Endothelial cell (in vitro differentiated cells): ENCODE measurements at regions not wholly inside any gene's neighbourhood (a gene's known extent, or its start where the extent isn't known, plus 50 kb on each side); places are given as distances from the start of the nearest gene placed in this dataset.

ENCODE experiments used
- DNase-seq: peaks from one replicate; pipeline ENCODE4 v3.0.0; 2021; ENCODE audit warnings: low spot score
- H3K27ac Mint-ChIP-seq: one replicate; pipeline ENCODE4 v1.8.0; 2021; ENCODE audit warnings: mixed read lengths, inconsistent platforms; ENCODE audit not compliant: unreplicated experiment
- H3K27me3 Mint-ChIP-seq: one replicate; pipeline ENCODE4 v1.8.0; 2021; ENCODE audit warnings: mild to moderate bottlenecking, moderate library complexity, mixed read lengths, inconsistent platforms; ENCODE audit not compliant: unreplicated experiment
- H3K36me3 Mint-ChIP-seq: one replicate; pipeline ENCODE4 v1.8.0; 2021; ENCODE audit warnings: mild to moderate bottlenecking, low read depth, mixed read lengths, inconsistent platforms; ENCODE audit not compliant: unreplicated experiment
- H3K4me1 Mint-ChIP-seq: one replicate; pipeline ENCODE4 v1.8.0; 2021; ENCODE audit warnings: mild to moderate bottlenecking, mixed read lengths, inconsistent platforms; ENCODE audit not compliant: unreplicated experiment
- H3K4me3 Mint-ChIP-seq: one replicate; pipeline ENCODE4 v1.8.0; 2021; ENCODE audit warnings: mild to moderate bottlenecking, mixed read lengths, inconsistent platforms; ENCODE audit not compliant: unreplicated experiment
- H3K9me3 Mint-ChIP-seq: one replicate; pipeline ENCODE4 v1.8.0; 2021; ENCODE audit warnings: mixed read lengths, inconsistent platforms; ENCODE audit not compliant: unreplicated experiment
- CTCF ChIP-seq: fragments of 200-600 bp; sonication (generic); IDR thresholded peaks from one replicate; pipeline ENCODE4 v1.5.0; 2021; ENCODE audit warnings: antibody characterized with exemption; ENCODE audit not compliant: unreplicated experiment

- TF ChIP-seq CTCF, result no peak
- DNase-seq, result no peak
- Mint-ChIP-seq H3K36me3 (no peaks in the 10 kb centered on the region), H3K4me1 (peaks cover 5% of the 10 kb centered on the region), H3K27me3 (peaks cover 4% of the 10 kb centered on the region), H3K27ac (no peak overlapping the region), H3K4me3 (no peak overlapping the region), H3K9me3 (no peaks in the 10 kb centered on the region)
Observed at GRCh38 chr10:83522456-83522855, 616.9 kb upstream of the GHITM start.

GRCh38 chr10:83522881-83523386, 616.4 kb upstream of the GHITM start:
- H3K27ac Mint-ChIP-seq, result no peak overlapping the region
- peaks cover 5% of the 10 kb centered on the region for H3K4me1 Mint-ChIP-seq
- no peaks in the 10 kb centered on the region for H3K36me3 Mint-ChIP-seq
- peaks cover 5% of the 10 kb centered on the region for H3K27me3 Mint-ChIP-seq
- no peaks in the 10 kb centered on the region for H3K9me3 Mint-ChIP-seq
- no peak for TF ChIP-seq CTCF
- no peak for DNase-seq
- no peak overlapping the region for H3K4me3 Mint-ChIP-seq

GRCh38 chr10:83527934-83528333, 611.4 kb upstream of the GHITM start:
- no peak overlapping the region for H3K27ac Mint-ChIP-seq
- peaks cover 5% of the 10 kb centered on the region for H3K27me3 Mint-ChIP-seq
- H3K36me3 Mint-ChIP-seq, result no peaks in the 10 kb centered on the region
- no peaks in the 10 kb centered on the region for H3K9me3 Mint-ChIP-seq
- no peaks in the 10 kb centered on the region for H3K4me1 Mint-ChIP-seq
- DNase-seq, result no peak
- no peak overlapping the region for H3K4me3 Mint-ChIP-seq
- no peak for TF ChIP-seq CTCF

GRCh38 chr10:83533290-83533689, 606.0 kb upstream of the GHITM start:
- no peak for DNase-seq
- peaks cover 1% of the 10 kb centered on the region for H3K27me3 Mint-ChIP-seq
- no peaks in the 10 kb centered on the region for H3K36me3 Mint-ChIP-seq
- H3K27ac Mint-ChIP-seq, result no peak overlapping the region
- no peak for TF ChIP-seq CTCF
- H3K4me1 Mint-ChIP-seq, result no peaks in the 10 kb centered on the region
- no peaks in the 10 kb centered on the region for H3K9me3 Mint-ChIP-seq
- no peak overlapping the region for H3K4me3 Mint-ChIP-seq

GRCh38 chr10:83536426-83536825, 602.9 kb upstream of the GHITM start:
- peaks cover 11% of the 10 kb centered on the region for H3K4me1 Mint-ChIP-seq
- no peak overlapping the region for H3K4me3 Mint-ChIP-seq
- no peak for DNase-seq
- no peak overlapping the region for H3K27ac Mint-ChIP-seq
- H3K36me3 Mint-ChIP-seq, result no peaks in the 10 kb centered on the region
- TF ChIP-seq CTCF, result no peak
- H3K27me3 Mint-ChIP-seq, result peaks cover 1% of the 10 kb centered on the region
- H3K9me3 Mint-ChIP-seq, result no peaks in the 10 kb centered on the region
